GM10266 (cell line): ENCODE measurements at regions not wholly inside any gene's neighbourhood (a gene's known extent, or its start where the extent isn't known, plus 50 kb on each side); places are given as distances from the start of the nearest gene placed in this dataset.

ENCODE experiments used
- DNase-seq: peaks from one replicate; pipeline ENCODE4 v3.0.0; 2012; ENCODE audit errors: extremely low spot score
- CTCF ChIP-seq: IDR thresholded peaks from 2 replicates; pipeline ENCODE4 v1.5.1; 2012; ENCODE audit warnings: mild to moderate bottlenecking, low read depth; ENCODE audit not compliant: control insufficient read depth, insufficient read depth; ENCODE audit errors: missing control alignments

GRCh38 chr18:51639541-51639940 is 442.1 kb upstream of the MEX3C start:
- no peak for TF ChIP-seq CTCF
- DNase-seq = no peak

- no peak for DNase-seq
- TF ChIP-seq CTCF = no peak
Measured at GRCh38 chr18:51643483-51643882, 446.0 kb upstream of the MEX3C start.

- DNase-seq = no peak
- no peak for TF ChIP-seq CTCF
Measured at GRCh38 chr18:51645607-51646006, 448.1 kb upstream of the MEX3C start.

- no peak for TF ChIP-seq CTCF
- DNase-seq = no peak
Measured at GRCh38 chr18:51647346-51647745, 449.9 kb upstream of the MEX3C start.

- no peak for DNase-seq
- TF ChIP-seq CTCF = no peak
Measured at GRCh38 chr18:51647942-51648341, 450.5 kb upstream of the MEX3C start.

GRCh38 chr18:51649796-51650195 is 452.3 kb upstream of the MEX3C start:
- no peak for DNase-seq
- no peak for TF ChIP-seq CTCF

- DNase-seq = no peak
Measured at GRCh38 chr18:51651761-51652160, 454.3 kb upstream of the MEX3C start.

More at GRCh38 chr18:51651761-51652160, 454.3 kb upstream of the MEX3C start:
- TF ChIP-seq CTCF = no peak
